ENCODE measurements at regions not wholly inside any gene's neighbourhood (a gene's known extent, or its start where the extent isn't known, plus 50 kb on each side); places are given as distances from the start of the nearest gene placed in this dataset.

DNA sequence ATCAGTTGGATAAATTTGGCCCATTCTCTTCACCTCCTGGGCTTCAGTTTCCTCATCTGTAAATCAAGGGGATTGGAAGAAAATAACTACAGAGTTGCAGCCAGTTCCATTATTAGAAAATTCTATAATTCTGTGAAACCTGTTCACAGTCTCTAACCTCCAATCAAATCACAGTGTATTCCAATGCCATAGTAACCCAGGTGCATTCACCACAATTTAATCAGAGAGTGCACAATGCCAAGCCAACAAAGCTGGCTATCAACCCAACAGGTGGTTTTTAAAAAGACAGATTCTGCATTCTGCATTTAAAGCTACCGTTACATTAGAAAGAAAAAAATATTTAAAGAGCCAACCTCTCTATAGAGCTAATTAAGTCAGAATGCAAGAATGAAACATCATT, 308.6 kb downstream of the RNF144A start:
- TF ChIP-seq, protein P1, sequence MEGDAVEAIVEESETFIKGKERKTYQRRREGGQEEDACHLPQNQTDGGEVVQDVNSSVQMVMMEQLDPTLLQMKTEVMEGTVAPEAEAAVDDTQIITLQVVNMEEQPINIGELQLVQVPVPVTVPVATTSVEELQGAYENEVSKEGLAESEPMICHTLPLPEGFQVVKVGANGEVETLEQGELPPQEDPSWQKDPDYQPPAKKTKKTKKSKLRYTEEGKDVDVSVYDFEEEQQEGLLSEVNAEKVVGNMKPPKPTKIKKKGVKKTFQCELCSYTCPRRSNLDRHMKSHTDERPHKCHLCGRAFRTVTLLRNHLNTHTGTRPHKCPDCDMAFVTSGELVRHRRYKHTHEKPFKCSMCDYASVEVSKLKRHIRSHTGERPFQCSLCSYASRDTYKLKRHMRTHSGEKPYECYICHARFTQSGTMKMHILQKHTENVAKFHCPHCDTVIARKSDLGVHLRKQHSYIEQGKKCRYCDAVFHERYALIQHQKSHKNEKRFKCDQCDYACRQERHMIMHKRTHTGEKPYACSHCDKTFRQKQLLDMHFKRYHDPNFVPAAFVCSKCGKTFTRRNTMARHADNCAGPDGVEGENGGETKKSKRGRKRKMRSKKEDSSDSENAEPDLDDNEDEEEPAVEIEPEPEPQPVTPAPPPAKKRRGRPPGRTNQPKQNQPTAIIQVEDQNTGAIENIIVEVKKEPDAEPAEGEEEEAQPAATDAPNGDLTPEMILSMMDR (IDR thresholded peaks at IDR 0.05 in 4 of 5, conservative IDR thresholded peaks at IDR 0.05 in 1 of 5), result no peak
- no peak for TF ChIP-seq POLR2A (IDR thresholded peaks at IDR 0.05)
